ENCODE measurements at regions not wholly inside any gene's neighbourhood (a gene's known extent, or its start where the extent isn't known, plus 50 kb on each side); places are given as distances from the start of the nearest gene placed in this dataset.
"Not testable (repeated sequence)": the region's sequence is repeated elsewhere in the genome, so short reads cannot be mapped to it uniquely, and the experiment has no call there.

- TF ChIP-seq CTCF (IDR thresholded peaks at IDR 0.05), result no peak
- no peaks in the 10 kb centered on the region for H3K36me3 Mint-ChIP-seq (ENCODE audit: low read depth)
- no peaks in the 10 kb centered on the region for H3K9me3 Mint-ChIP-seq (ENCODE audit: low read depth)
- H3K27me3 Mint-ChIP-seq (ENCODE audit: low read depth), result peaks cover 3% of the 10 kb centered on the region
- peaks cover 8% of the 10 kb centered on the region for H3K4me1 Mint-ChIP-seq (ENCODE audit: low read depth)
- no peak for DNase-seq (ENCODE audit: low spot score)
- H3K27ac Mint-ChIP-seq (ENCODE audit: unreplicated experiment), result no peak overlapping the region
- no peak overlapping the region for H3K4me3 Mint-ChIP-seq (ENCODE audit: unreplicated experiment)
Observed at GRCh38 chr5:157976429-157976828, 117.5 kb upstream of the CLINT1 start.

GRCh38 chr5:157972579-157972978 lies 113.6 kb upstream of the CLINT1 start:
- H3K4me3 Mint-ChIP-seq (ENCODE audit: unreplicated experiment), result no peak overlapping the region
- H3K36me3 Mint-ChIP-seq (ENCODE audit: low read depth), result no peaks in the 10 kb centered on the region

GRCh38 chr5:157971571-157972216 lies 112.7 kb upstream of the CLINT1 start:
- H3K27me3 Mint-ChIP-seq (ENCODE audit: low read depth), result peaks cover 3% of the 10 kb centered on the region
- H3K4me1 Mint-ChIP-seq (ENCODE audit: low read depth), result peaks cover 10% of the 10 kb centered on the region
- H3K36me3 Mint-ChIP-seq (ENCODE audit: low read depth), result no peaks in the 10 kb centered on the region
- peak overlapping the region; percentile 3 for H3K27ac Mint-ChIP-seq (ENCODE audit: unreplicated experiment)
- no peak for TF ChIP-seq CTCF (IDR thresholded peaks at IDR 0.05)
- no peak overlapping the region for H3K4me3 Mint-ChIP-seq (ENCODE audit: unreplicated experiment)
- no peaks in the 10 kb centered on the region for H3K9me3 Mint-ChIP-seq (ENCODE audit: low read depth)
- no peak for DNase-seq (ENCODE audit: low spot score)

More at GRCh38 chr5:157972579-157972978, 113.6 kb upstream of the CLINT1 start:
- peaks cover 3% of the 10 kb centered on the region for H3K27me3 Mint-ChIP-seq (ENCODE audit: low read depth)
- H3K9me3 Mint-ChIP-seq (ENCODE audit: low read depth), result no peaks in the 10 kb centered on the region
- no peak for TF ChIP-seq CTCF (IDR thresholded peaks at IDR 0.05)
- peaks cover 10% of the 10 kb centered on the region for H3K4me1 Mint-ChIP-seq (ENCODE audit: low read depth)
- DNase-seq (ENCODE audit: low spot score), result no peak
- H3K27ac Mint-ChIP-seq (ENCODE audit: unreplicated experiment), result no peak overlapping the region

- not testable (repeated sequence) for H3K27me3 Mint-ChIP-seq (ENCODE audit: low read depth); DNase-seq (ENCODE audit: low spot score); H3K36me3 Mint-ChIP-seq (ENCODE audit: low read depth); H3K4me3 Mint-ChIP-seq (ENCODE audit: unreplicated experiment); H3K9me3 Mint-ChIP-seq (ENCODE audit: low read depth); H3K27ac Mint-ChIP-seq (ENCODE audit: unreplicated experiment)
- peaks cover 10% of the 10 kb centered on the region for H3K4me1 Mint-ChIP-seq (ENCODE audit: low read depth)
Observed at GRCh38 chr5:157968570-157968969, 109.6 kb upstream of the CLINT1 start.

- Mint-ChIP-seq H3K4me3 (ENCODE audit: unreplicated experiment) (no peak overlapping the region), H3K27ac (ENCODE audit: unreplicated experiment) (no peak overlapping the region), H3K27me3 (ENCODE audit: low read depth) (no peaks in the 10 kb centered on the region), H3K4me1 (ENCODE audit: low read depth) (peaks cover 8% of the 10 kb centered on the region), H3K9me3 (ENCODE audit: low read depth) (no peaks in the 10 kb centered on the region), H3K36me3 (ENCODE audit: low read depth) (no peaks in the 10 kb centered on the region)
- no peak for TF ChIP-seq CTCF (IDR thresholded peaks at IDR 0.05)
- no peak for DNase-seq (ENCODE audit: low spot score)
Observed at GRCh38 chr5:157965989-157966388, 107.0 kb upstream of the CLINT1 start.

- H3K27me3 Mint-ChIP-seq (ENCODE audit: low read depth), result no peaks in the 10 kb centered on the region
- peaks cover 8% of the 10 kb centered on the region for H3K4me1 Mint-ChIP-seq (ENCODE audit: low read depth)
- H3K9me3 Mint-ChIP-seq (ENCODE audit: low read depth), result no peaks in the 10 kb centered on the region
- H3K4me3 Mint-ChIP-seq (ENCODE audit: unreplicated experiment), result no peak overlapping the region
- H3K27ac Mint-ChIP-seq (ENCODE audit: unreplicated experiment), result no peak overlapping the region
- H3K36me3 Mint-ChIP-seq (ENCODE audit: low read depth), result no peaks in the 10 kb centered on the region
- no peak for TF ChIP-seq CTCF (IDR thresholded peaks at IDR 0.05)
- DNase-seq (ENCODE audit: low spot score), result no peak
Observed at GRCh38 chr5:157965040-157965678, 106.2 kb upstream of the CLINT1 start.
